CD4-positive, alpha-beta T cell treated with Interferon alpha-2 for 1 hour (primary cell): ENCODE measurements at regions not wholly inside any gene's neighbourhood (a gene's known extent, or its start where the extent isn't known, plus 50 kb on each side); places are given as distances from the start of the nearest gene placed in this dataset.

Experiments
- DNase-seq, 2 donors: peaks; one replicate each; pipeline ENCODE4 v3.0.0-alpha.2; 2020 to 2022

- DNase-seq: no peak
Observed at GRCh38 chr11:15889363-15890030, 466.8 kb downstream of the SOX6 start.

DNA sequence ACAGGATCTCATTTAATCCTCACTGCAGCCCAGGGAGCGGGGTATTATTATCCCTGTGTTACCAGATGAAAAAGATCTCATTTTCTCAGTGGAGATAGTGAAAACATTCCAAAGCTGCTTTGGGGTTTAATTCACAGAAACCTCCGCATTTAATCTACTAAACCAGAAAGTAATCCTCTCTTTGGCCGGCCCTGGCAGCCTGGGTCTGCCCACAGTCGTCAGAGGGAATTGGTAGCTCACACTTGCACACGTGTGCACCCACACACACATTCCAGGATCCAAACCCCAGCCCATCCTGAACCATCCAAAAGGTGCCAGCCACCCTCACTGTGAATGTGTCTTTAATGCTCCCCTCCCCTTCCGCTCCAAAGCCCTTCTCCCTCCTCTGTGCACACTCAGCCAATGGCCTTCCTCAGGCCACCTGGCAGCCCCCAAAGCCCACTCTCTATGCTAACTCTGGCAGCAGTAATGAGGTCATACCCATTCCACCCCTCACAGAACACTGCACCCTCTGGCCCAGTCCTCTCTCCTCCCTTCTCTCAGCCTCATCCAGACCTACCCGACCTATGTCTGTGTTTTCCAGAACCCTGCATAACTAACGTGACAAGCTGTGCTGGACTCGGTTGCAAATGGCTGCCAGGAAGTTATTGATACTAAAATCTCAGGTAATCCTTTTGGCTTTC lies 466.2 kb downstream of the SOX6 start:
- no peak for DNase-seq

DNA sequence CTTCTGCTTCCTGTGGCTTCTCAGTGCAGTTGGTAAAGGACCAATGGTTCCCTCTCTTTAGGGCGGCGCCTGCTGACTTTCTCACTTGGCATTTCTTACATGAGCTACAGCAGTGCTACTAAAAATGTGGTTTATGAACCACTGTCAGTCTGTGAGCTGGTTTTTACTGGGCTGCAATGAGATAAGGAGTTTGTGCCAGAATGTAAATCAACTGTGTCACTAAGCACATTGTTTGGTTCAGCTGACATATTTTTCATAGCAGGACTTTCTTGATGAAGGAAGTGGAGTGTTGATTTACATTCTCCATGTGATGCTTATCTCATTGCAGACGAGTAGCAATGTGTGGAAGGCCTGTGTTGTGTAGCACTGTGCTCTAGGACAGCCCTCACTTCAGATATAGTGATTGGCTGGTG lies 463.3 kb downstream of the SOX6 start:
- no peak for DNase-seq

GRCh38 chr11:15896026-15896425 lies 460.3 kb downstream of the SOX6 start:
- no peak for DNase-seq

- DNase-seq: no peak
Observed at GRCh38 chr11:15896530-15896929, 459.8 kb downstream of the SOX6 start.

DNA sequence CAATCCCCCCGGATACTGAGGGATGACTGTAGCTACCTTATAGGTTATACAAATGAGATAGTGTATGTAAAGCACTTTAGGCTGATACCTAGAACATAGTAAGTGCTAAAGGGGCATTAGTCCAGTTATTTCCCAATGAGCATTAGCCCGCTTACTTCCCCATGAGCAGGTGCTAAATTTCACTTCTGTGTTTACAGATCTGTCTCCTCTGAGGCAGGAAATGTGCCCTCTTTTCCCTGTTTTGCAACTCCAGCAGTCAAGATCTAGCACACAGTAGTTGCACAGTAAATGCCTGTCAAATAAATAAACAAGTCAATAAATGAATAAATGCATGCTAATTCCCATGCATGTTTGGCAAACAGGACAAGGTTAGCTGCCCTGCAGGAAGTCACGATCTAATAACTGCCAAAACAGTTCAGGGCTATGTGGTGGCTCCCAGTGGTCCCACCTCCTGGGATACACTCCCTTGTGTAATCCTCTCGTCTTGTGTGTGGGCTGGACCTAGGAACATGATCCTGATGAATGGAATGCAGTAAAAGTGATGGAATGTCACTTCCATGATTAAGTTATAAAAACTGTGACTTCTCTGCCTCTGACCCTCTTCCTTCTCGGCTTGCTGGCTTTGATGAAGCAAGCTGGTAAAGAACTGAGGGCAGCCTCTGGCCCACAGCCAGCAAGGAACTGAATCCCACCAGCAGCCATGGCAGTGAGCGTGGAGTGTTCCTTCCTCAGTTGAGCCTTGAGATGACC lies 459.0 kb downstream of the SOX6 start:
- no peak for DNase-seq

GRCh38 chr11:15901054-15901453 lies 455.3 kb downstream of the SOX6 start:
- DNase-seq: no peak

GRCh38 chr11:15901790-15902189 lies 454.6 kb downstream of the SOX6 start:
- DNase-seq: no peak

DNA sequence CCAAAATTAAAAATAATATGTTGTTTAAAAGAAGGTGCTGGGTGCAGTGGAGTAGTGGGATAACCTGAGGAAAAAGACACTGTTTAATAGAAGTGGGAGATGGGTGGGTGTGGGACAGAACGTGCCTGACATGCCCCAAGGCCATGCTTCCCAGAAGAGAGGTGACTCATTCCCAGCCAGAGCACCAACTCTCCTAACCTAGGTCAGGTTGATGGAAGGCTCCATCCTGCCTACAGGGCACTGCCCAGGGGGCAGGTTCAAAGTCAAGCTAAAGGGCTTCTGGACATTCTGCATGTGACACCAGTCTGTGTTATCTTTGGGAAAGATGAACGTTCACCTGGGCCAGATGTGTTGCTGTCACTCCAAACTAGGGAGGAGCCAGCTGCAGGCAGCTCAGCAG lies 453.1 kb downstream of the SOX6 start:
- DNase-seq: no peak

- DNase-seq: no peak
Observed at GRCh38 chr11:15905366-15906104, 450.8 kb downstream of the SOX6 start.

- no peak for DNase-seq
Observed at GRCh38 chr11:15906481-15907035, 449.8 kb downstream of the SOX6 start.

DNA sequence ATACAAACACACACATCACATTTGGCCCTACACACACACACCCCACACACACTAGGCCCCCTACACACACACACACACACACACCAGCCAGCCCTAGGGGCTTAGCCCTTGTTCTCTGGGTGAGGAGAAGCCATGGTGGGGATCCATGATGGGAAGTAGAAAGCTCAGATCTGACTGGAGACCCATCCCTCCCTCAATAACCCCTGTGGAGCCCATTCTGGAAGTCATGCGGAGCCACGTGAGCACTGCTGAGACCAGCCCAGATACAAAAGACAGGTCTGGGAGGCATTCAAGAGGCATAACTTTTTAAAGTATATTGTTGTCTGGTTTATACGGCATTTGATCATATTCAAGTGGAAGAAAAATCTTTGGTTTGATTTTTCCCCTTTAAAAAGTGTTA lies 448.5 kb downstream of the SOX6 start:
- DNase-seq: no peak

- DNase-seq: no peak
Observed at GRCh38 chr11:15909937-15910598, 446.3 kb downstream of the SOX6 start.

DNA sequence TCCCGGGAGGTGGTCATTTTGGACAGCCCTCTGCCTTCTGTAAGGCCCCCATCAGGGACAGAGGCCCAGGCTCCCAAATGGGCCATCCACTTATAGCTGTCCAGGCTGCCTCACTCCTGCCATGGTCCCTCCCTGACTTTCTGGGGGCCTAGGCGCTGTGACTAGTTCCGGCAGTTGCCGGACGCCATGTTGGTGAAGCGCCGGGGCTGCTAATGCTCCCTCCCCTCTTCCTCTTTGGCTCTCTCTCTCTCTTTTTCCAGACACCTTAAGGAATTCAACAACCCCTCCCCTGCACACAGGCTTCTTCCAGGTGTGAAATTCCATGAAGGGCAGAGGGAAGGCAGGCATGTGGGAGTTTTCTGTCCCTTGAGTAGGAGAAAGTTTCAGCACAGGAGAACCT lies 445.6 kb downstream of the SOX6 start:
- DNase-seq: no peak

- no peak for DNase-seq
Observed at GRCh38 chr11:15911377-15912044, 444.8 kb downstream of the SOX6 start.

GRCh38 chr11:15912291-15912690 lies 444.1 kb downstream of the SOX6 start:
- no peak for DNase-seq

GRCh38 chr11:15912825-15913224 lies 443.5 kb downstream of the SOX6 start:
- no peak for DNase-seq

DNA sequence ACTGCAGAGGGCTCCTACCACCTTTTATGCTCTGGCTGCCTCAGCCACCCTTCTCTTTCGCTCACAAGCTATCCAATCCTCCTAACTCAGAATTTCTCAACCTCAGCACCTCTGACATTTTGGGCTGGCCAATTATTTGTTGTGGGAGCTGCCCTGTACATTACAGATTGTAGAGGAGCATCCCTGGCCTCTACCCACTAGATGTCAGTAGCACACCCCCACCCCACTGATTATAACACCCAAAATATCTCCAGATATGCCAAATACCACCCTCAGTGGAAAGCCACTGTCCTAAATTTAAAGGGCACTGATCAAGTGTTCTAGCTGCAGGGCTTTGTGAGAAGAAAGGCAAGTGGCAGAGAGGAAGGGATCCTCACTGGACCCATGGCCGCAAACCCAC lies 443.1 kb downstream of the SOX6 start:
- no peak for DNase-seq
